Mammary epithelial cell (primary cell): ENCODE measurements at regions not wholly inside any gene's neighbourhood (a gene's known extent, or its start where the extent isn't known, plus 50 kb on each side); places are given as distances from the start of the nearest gene placed in this dataset.

Experiments
- CTCF ChIP-seq, 2 donors: IDR thresholded peaks in 1 of 2; conservative IDR thresholded peaks in 1 of 2; 2 replicates each; pipeline ENCODE4 v1.5.1; 2011 to 2012; ENCODE audit warnings: inconsistent platforms in 2 of 2, low read length in 2 of 2, mild to moderate bottlenecking in 2 of 2, control low read depth in 1 of 2, low read depth in 1 of 2; ENCODE audit not compliant: insufficient read depth in 1 of 2; ENCODE audit errors: extremely low read depth in 1 of 2
- EZH2 ChIP-seq: IDR thresholded peaks from 2 replicates; pipeline ENCODE4 v1.6.1; 2012; ENCODE audit warnings: low read length, inconsistent platforms, borderline replicate concordance

GRCh38 chr2:204059016-204059415 lies 122.5 kb downstream of the ICOS start:
- no peak for TF ChIP-seq EZH2
- no peak for TF ChIP-seq CTCF (conservative IDR thresholded peaks at IDR 0.05 in 1 of 2, IDR thresholded peaks at IDR 0.05 in 1 of 2; ENCODE audit: extremely low read depth in 1 of 2, insufficient read depth in 1 of 2, low read depth in 1 of 2, low read length in 2 of 2)
